Sigmoid colon (tissue), 4 donors: ENCODE measurements at regions not wholly inside any gene's neighbourhood (a gene's known extent, or its start where the extent isn't known, plus 50 kb on each side); places are given as distances from the start of the nearest gene placed in this dataset.

ENCODE experiments used
- POLR2AphosphoS5 ChIP-seq, 4 donors: sonication (generic); formaldehyde crosslinking; IDR thresholded peaks; one replicate each; pipeline ENCODE4 v1.6.1; 2017; ENCODE audit warnings: antibody characterized with exemption in 4 of 4
- TF ChIP-seq, protein P1 (sequence below), 4 experiments: fragments of 450-650 bp in 3 of 4; fragments of 200-600 bp in 1 of 4; IDR thresholded peaks; one replicate each; pipeline ENCODE4 v1.5.1; 2016 to 2019; ENCODE audit warnings: antibody characterized with exemption in 4 of 4, mild to moderate bottlenecking in 3 of 4, moderate library complexity in 2 of 4

- TF ChIP-seq POLR2AphosphoS5 (IDR thresholded peaks at IDR 0.05), result no peak
- TF ChIP-seq, protein P1, sequence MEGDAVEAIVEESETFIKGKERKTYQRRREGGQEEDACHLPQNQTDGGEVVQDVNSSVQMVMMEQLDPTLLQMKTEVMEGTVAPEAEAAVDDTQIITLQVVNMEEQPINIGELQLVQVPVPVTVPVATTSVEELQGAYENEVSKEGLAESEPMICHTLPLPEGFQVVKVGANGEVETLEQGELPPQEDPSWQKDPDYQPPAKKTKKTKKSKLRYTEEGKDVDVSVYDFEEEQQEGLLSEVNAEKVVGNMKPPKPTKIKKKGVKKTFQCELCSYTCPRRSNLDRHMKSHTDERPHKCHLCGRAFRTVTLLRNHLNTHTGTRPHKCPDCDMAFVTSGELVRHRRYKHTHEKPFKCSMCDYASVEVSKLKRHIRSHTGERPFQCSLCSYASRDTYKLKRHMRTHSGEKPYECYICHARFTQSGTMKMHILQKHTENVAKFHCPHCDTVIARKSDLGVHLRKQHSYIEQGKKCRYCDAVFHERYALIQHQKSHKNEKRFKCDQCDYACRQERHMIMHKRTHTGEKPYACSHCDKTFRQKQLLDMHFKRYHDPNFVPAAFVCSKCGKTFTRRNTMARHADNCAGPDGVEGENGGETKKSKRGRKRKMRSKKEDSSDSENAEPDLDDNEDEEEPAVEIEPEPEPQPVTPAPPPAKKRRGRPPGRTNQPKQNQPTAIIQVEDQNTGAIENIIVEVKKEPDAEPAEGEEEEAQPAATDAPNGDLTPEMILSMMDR (IDR thresholded peaks at IDR 0.05), result no peak
These were observed 180.6 kb upstream of the GLI2 start for GRCh38 chr2:120555092-120555491.
